HPDE6-E6E7 (cell line): ENCODE measurements at regions not wholly inside any gene's neighbourhood (a gene's known extent, or its start where the extent isn't known, plus 50 kb on each side); places are given as distances from the start of the nearest gene placed in this dataset.
"Not testable (repeated sequence)": the region's sequence is repeated elsewhere in the genome, so short reads cannot be mapped to it uniquely, and the experiment has no call there.

Experiments
- DNase-seq: peaks from one replicate; pipeline ENCODE4 v3.0.0; 2011; ENCODE audit warnings: missing footprints; ENCODE audit errors: extremely low spot score

DNA sequence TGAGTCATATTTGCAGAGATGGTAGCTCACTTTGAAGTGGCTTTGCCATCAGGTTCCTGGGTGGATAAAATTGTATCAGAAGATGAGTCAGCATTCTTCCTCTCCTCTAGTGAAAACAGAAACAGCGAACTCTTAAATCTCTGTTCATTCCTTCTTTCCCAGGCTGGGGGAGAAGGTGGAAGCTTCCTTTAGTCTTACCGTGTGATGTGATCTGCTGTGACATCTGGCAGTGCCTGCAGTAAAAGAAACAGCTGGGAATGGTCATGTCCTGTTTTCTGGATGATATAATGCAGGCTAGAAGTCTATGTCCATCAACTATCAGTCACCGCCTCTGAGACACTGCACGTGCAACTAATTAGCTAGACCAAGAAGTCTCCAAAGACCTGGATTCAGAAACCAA is 171.6 kb downstream of the VAPA start:
- DNase-seq: no peak

- no peak for DNase-seq
These were observed 172.1 kb downstream of the VAPA start for GRCh38 chr18:10085876-10086275.

DNA sequence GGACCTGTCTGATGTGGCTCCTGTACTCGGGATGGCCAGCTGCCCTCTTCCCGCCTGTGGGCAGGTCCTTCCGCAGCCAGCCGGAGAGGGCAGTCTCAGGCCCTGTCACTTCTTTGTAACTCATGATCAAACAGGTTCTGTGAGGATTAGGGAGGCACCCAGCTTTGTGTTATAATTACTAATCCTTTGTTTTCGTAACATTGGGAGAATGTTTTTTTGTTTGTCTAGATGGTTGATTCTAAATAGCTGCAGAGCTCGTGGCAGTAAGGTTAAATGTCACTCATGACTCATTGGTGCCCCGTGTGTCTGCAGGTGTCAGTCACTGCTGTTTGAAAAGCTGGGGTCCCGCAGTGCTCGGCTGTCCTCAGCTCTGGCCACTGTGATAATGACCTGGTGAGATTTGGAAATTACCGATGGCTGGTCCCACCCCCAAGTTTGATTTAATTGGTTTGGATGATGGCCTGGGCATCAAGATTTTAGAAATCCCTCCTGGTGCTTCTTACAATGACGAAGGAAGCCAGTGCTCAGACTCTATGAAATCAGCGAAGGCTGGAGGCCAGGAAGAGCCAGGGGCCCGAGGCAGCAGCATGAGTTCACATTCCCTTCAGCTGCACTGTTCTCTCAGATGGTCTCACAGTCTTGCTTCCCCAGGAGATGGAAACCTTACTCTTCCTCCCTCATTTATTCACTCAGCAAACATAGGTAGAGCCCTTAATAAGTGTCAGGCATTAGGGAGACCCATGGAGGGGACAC is 172.8 kb downstream of the VAPA start:
- peak; percentile 23 for DNase-seq

DNA sequence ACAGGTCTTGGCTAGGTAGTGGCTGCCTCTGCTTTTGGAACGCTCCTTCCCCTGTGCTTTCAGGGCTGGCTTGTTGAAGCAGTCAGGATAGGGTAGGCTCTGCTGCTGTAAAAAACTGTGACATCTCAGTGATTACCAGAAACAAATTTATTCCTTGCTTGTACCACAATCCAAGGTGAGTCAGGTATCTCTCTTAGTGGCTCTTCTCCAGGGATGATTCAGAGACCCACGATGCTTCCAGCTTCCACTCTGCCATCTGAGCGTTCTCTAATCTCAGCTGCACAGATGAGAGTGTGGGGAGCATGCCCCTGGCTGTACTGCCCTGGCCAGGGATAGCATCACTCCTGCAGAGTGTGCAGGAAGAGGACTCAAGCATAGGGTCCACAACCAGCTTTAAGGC is 174.9 kb downstream of the VAPA start:
- DNase-seq: no peak

DNA sequence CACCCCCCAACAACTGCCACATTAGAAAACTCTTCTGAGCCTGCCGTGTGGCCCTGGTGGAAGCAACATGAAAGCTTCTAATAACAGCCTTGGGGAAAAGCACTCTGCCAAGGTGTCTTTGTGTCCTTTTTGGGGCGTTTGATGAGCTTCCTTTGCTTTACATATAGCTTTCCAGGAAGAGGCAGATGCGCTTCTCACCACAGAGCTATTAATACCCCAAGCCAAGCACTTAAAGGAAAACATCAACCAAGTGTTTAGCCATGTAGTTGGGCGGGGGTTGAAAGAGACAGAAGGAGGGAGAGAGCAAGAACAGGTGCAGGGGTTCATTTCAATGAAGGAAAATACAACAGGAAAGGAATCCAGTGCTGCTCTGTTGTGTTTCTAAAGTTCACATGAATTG is 176.1 kb downstream of the VAPA start:
- no peak for DNase-seq

GRCh38 chr18:10090668-10091067 is 176.9 kb downstream of the VAPA start:
- no peak for DNase-seq

DNA sequence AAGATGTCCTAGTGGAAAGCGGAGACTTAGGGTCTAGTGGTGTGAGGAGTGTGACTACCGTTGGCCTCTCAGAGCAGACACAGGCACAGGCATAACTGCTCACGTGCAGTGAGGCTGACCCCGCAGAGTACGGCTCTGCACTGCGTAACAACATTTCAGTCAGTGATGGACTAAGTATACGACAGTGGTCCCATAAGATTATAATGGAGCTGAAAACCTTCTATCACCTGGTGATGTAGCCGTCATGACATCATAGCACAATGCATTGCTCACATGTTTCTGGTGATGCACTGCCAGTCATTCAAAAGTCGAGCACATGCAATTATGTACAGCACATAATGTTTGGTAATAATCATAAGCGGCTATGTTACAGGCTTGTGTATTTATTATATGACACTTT is 179.6 kb downstream of the VAPA start:
- no peak for DNase-seq

- DNase-seq: no peak
These were observed 180.3 kb downstream of the VAPA start for GRCh38 chr18:10094154-10094553.

- DNase-seq: no peak
These were observed 180.8 kb downstream of the VAPA start for GRCh38 chr18:10094655-10095054.

DNA sequence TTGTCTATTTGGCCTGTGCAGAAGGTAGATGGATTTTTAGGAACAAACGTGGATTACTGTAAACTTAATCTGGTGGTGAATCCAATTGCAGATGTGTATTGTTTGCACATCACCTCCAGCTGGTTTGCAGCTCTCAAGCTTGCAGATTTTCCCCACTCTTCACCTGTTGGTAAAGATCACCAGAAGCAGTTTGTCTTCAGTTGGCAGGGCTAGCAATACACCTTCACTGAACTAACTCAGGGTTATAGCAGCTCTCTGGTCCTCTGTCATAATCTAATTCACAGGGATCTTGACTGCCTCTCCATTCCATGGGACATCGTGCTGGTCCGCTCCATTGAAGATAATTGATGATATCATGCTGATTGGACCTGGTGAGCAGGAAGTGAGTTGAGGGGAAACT is 181.5 kb downstream of the VAPA start:
- DNase-seq: no peak

GRCh38 chr18:10099539-10100140 is 185.8 kb downstream of the VAPA start:
- no peak for DNase-seq

DNA sequence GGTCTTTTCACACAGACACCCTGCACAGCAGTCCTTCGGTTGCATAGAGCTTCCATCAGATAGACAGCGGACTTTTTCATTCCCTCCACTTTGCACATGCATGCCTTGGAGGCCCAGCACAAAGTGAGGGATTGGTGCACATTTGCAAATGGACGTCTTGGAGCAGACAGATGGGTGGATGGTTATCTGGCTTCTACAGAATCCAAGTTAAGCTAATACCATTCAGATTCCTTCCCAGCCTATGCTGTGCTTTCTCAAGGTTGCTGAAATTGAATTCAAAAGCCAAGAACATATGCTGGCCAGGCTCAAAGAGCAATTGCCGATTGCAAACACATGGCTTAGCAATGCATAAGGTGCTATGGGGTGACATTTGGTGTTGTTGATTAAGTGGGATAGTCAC is 186.4 kb downstream of the VAPA start:
- DNase-seq: no peak

DNA sequence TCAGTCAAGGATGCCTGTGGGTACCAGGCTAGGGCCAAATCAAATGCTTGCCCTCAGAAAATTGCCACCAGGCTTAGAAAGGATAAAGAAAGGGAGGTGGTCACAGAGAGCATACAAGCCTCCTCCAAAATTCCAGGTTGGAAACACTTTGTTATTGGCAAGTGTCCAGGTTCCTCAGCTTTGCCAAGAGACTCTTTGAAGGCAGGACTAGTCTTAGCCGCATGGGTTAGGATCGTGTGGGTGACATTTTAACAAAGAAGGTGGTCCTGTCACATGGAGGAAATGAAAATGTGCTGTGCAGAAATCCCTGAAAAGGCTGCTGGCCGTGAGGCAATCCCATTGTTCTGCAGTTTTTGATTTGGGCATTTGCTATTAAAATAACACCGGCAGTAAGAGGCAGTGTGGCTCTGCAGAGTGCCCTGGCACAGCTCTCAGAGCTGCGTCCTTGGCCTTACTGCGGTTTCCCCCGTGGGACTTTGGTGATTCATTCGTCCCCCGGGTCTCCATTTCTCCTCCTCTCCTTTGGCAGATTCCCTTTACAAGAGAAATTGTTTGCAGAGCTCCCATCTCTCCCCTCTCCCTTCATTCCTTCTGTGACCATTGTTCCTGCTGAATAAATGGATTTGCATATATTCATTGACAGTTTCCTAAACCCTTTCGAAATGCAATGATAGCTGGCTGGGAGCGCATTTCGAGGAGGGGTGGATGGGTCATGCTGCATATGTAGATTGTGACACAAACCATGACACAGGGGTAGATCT is 187.3 kb downstream of the VAPA start:
- DNase-seq: no peak

- DNase-seq: no peak
These were observed 187.9 kb downstream of the VAPA start for GRCh38 chr18:10101729-10102128.

GRCh38 chr18:10105118-10105517 is 191.3 kb downstream of the VAPA start:
- DNase-seq: not testable (repeated sequence)

- no peak for DNase-seq
These were observed 197.4 kb downstream of the VAPA start for GRCh38 chr18:10111191-10111590.

- DNase-seq: no peak
These were observed 198.1 kb downstream of the VAPA start for GRCh38 chr18:10111944-10112343.

GRCh38 chr18:10113121-10114022 is 199.6 kb downstream of the VAPA start:
- no peak for DNase-seq

- DNase-seq: no peak
These were observed 201.1 kb downstream of the VAPA start for GRCh38 chr18:10114717-10115463.

- DNase-seq: no peak
These were observed 202.8 kb downstream of the VAPA start for GRCh38 chr18:10116574-10116973.

GRCh38 chr18:10119528-10119927 is 205.7 kb downstream of the VAPA start:
- no peak for DNase-seq
